Activated CD4-positive, alpha-beta T cell treated with anti-CD3 and anti-CD28 coated beads for 48 hours (primary cell): ENCODE measurements at regions not wholly inside any gene's neighbourhood (a gene's known extent, or its start where the extent isn't known, plus 50 kb on each side); places are given as distances from the start of the nearest gene placed in this dataset.
"Not testable (repeated sequence)": the region's sequence is repeated elsewhere in the genome, so short reads cannot be mapped to it uniquely, and the experiment has no call there.

Experiments used
- DNase-seq: peaks from one replicate; pipeline ENCODE4 v3.0.0-alpha.2; 2020

- no peak for DNase-seq
Observed at GRCh38 chrX:1102786-1103185, 109.7 kb downstream of the CRLF2 start.

GRCh38 chrX:1102221-1102620 lies 110.2 kb downstream of the CRLF2 start:
- DNase-seq, result not testable (repeated sequence)

GRCh38 chrX:1099146-1099770 lies 113.2 kb downstream of the CRLF2 start:
- no peak for DNase-seq

- no peak for DNase-seq
Observed at GRCh38 chrX:1097328-1097727, 115.1 kb downstream of the CRLF2 start.

GRCh38 chrX:1094566-1095333 lies 117.7 kb downstream of the CRLF2 start:
- no peak for DNase-seq

GRCh38 chrX:1093586-1094421 lies 118.6 kb downstream of the CRLF2 start:
- no peak for DNase-seq

GRCh38 chrX:1093121-1093520 lies 119.3 kb downstream of the CRLF2 start:
- DNase-seq, result peak; percentile 49

GRCh38 chrX:1086444-1087409 lies 125.7 kb downstream of the CRLF2 start:
- DNase-seq, result peak; percentile 36

GRCh38 chrX:1085871-1086270 lies 126.6 kb downstream of the CRLF2 start:
- DNase-seq, result not testable (repeated sequence)

GRCh38 chrX:1084689-1085088 lies 127.8 kb downstream of the CRLF2 start:
- no peak for DNase-seq

GRCh38 chrX:1076871-1077651 lies 135.4 kb downstream of the CRLF2 start:
- no peak for DNase-seq

- no peak for DNase-seq
Observed at GRCh38 chrX:1075741-1076140, 136.7 kb downstream of the CRLF2 start.

- DNase-seq, result no peak
Observed at GRCh38 chrX:1075156-1075555, 137.3 kb downstream of the CRLF2 start.

GRCh38 chrX:1074755-1075154 lies 137.7 kb downstream of the CRLF2 start:
- no peak for DNase-seq

- no peak for DNase-seq
Observed at GRCh38 chrX:1074172-1074571, 138.3 kb downstream of the CRLF2 start.

GRCh38 chrX:1072637-1073377 lies 139.6 kb downstream of the CRLF2 start:
- no peak for DNase-seq

- no peak for DNase-seq
Observed at GRCh38 chrX:1071351-1071750, 141.1 kb downstream of the CRLF2 start.

- DNase-seq, result no peak
Observed at GRCh38 chrX:1062351-1062750, 150.1 kb downstream of the CRLF2 start.

GRCh38 chrX:1060562-1060960 lies 151.9 kb downstream of the CRLF2 start:
- DNase-seq, result no peak

GRCh38 chrX:1059576-1060561 lies 152.6 kb downstream of the CRLF2 start:
- DNase-seq, result no peak
